ENCODE measurements at regions not wholly inside any gene's neighbourhood (a gene's known extent, or its start where the extent isn't known, plus 50 kb on each side); places are given as distances from the start of the nearest gene placed in this dataset.

DNA sequence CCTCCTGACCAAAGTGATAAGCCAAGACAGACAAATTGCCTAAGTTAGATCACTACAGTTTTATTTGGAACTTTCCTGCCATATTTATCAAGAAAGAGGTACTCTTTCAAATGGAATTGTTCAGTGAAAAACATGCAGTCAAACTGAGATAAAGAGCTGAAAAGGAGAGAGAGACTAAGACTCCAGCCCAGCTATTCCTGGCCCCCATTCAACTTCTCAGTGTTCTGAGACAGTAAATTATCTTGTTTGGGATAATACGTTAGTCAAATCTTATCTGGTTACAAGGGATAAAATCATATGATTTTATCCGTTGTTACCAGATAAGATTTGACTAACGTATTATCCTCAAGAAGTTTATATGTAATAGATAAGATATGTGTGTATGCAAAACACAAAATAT lies 67.6 kb upstream of the CMC1 start:
- TF ChIP-seq, protein P1, sequence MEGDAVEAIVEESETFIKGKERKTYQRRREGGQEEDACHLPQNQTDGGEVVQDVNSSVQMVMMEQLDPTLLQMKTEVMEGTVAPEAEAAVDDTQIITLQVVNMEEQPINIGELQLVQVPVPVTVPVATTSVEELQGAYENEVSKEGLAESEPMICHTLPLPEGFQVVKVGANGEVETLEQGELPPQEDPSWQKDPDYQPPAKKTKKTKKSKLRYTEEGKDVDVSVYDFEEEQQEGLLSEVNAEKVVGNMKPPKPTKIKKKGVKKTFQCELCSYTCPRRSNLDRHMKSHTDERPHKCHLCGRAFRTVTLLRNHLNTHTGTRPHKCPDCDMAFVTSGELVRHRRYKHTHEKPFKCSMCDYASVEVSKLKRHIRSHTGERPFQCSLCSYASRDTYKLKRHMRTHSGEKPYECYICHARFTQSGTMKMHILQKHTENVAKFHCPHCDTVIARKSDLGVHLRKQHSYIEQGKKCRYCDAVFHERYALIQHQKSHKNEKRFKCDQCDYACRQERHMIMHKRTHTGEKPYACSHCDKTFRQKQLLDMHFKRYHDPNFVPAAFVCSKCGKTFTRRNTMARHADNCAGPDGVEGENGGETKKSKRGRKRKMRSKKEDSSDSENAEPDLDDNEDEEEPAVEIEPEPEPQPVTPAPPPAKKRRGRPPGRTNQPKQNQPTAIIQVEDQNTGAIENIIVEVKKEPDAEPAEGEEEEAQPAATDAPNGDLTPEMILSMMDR (IDR thresholded peaks at IDR 0.05 in 2 of 3, conservative IDR thresholded peaks at IDR 0.05 in 1 of 3; ENCODE audit: borderline replicate concordance in 1 of 3, insufficient read depth in 1 of 3, low read depth in 2 of 3, low read length in 2 of 3), result no peak
- TF ChIP-seq RAD21 (IDR thresholded peaks at IDR 0.05; ENCODE audit: low read depth) (no peak), POLR2A (IDR thresholded peaks at IDR 0.05; ENCODE audit: borderline replicate concordance, extremely low read depth, insufficient read depth, insufficient read length) (no peak)
- TF ChIP-seq, protein P2, sequence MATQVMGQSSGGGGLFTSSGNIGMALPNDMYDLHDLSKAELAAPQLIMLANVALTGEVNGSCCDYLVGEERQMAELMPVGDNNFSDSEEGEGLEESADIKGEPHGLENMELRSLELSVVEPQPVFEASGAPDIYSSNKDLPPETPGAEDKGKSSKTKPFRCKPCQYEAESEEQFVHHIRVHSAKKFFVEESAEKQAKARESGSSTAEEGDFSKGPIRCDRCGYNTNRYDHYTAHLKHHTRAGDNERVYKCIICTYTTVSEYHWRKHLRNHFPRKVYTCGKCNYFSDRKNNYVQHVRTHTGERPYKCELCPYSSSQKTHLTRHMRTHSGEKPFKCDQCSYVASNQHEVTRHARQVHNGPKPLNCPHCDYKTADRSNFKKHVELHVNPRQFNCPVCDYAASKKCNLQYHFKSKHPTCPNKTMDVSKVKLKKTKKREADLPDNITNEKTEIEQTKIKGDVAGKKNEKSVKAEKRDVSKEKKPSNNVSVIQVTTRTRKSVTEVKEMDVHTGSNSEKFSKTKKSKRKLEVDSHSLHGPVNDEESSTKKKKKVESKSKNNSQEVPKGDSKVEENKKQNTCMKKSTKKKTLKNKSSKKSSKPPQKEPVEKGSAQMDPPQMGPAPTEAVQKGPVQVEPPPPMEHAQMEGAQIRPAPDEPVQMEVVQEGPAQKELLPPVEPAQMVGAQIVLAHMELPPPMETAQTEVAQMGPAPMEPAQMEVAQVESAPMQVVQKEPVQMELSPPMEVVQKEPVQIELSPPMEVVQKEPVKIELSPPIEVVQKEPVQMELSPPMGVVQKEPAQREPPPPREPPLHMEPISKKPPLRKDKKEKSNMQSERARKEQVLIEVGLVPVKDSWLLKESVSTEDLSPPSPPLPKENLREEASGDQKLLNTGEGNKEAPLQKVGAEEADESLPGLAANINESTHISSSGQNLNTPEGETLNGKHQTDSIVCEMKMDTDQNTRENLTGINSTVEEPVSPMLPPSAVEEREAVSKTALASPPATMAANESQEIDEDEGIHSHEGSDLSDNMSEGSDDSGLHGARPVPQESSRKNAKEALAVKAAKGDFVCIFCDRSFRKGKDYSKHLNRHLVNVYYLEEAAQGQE (IDR thresholded peaks at IDR 0.05; ENCODE audit: low read depth), result no peak
- TF ChIP-seq, protein P3, sequence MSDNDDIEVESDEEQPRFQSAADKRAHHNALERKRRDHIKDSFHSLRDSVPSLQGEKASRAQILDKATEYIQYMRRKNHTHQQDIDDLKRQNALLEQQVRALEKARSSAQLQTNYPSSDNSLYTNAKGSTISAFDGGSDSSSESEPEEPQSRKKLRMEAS (IDR thresholded peaks at IDR 0.05), result no peak
